Colonic mucosa (tissue), 4 donors: ENCODE measurements at regions not wholly inside any gene's neighbourhood (a gene's known extent, or its start where the extent isn't known, plus 50 kb on each side); places are given as distances from the start of the nearest gene placed in this dataset.

ENCODE experiments used
- DNase-seq: peaks from one replicate; pipeline ENCODE4 v3.0.0-alpha.2; 2020
- H3K27ac ChIP-seq: fragments of 200-600 bp; one replicate; pipeline ENCODE4 v1.8.0; 2021
- H3K27me3 ChIP-seq: fragments of 200-600 bp; one replicate; pipeline ENCODE4 v1.8.0; 2021
- H3K36me3 ChIP-seq: fragments of 200-600 bp; one replicate; pipeline ENCODE4 v1.8.0; 2021
- H3K4me1 ChIP-seq: fragments of 200-600 bp; one replicate; pipeline ENCODE4 v1.8.0; 2021; ENCODE audit warnings: mild to moderate bottlenecking
- H3K4me3 ChIP-seq: fragments of 200-600 bp; one replicate; pipeline ENCODE4 v1.8.0; 2021
- H3K9ac ChIP-seq, 2 donors: one replicate each; pipeline ENCODE4 v1.7.0; 2013; ENCODE audit warnings: control low read depth in 2 of 2, low read depth in 2 of 2, low read length in 2 of 2
- H3K9me3 ChIP-seq: fragments of 200-600 bp; one replicate; pipeline ENCODE4 v1.8.0; 2021
- intact Hi-C: fragments of 100-400 bp; cut with DNase I; formaldehyde crosslinking; loops from one replicate; pipeline ENCODE4 v1.14.1; 2022
- TF ChIP-seq, protein P1 (sequence below): fragments of 200-600 bp; IDR thresholded peaks from one replicate; pipeline ENCODE4 v1.8.0; 2022; ENCODE audit warnings: antibody characterized with exemption, mild to moderate bottlenecking
- donor health status: healthy.
- donor health status: DM: no; HTN: no; CAD: no.
- donor health status: DM: no; HTN: no; CAD: no.

DNA sequence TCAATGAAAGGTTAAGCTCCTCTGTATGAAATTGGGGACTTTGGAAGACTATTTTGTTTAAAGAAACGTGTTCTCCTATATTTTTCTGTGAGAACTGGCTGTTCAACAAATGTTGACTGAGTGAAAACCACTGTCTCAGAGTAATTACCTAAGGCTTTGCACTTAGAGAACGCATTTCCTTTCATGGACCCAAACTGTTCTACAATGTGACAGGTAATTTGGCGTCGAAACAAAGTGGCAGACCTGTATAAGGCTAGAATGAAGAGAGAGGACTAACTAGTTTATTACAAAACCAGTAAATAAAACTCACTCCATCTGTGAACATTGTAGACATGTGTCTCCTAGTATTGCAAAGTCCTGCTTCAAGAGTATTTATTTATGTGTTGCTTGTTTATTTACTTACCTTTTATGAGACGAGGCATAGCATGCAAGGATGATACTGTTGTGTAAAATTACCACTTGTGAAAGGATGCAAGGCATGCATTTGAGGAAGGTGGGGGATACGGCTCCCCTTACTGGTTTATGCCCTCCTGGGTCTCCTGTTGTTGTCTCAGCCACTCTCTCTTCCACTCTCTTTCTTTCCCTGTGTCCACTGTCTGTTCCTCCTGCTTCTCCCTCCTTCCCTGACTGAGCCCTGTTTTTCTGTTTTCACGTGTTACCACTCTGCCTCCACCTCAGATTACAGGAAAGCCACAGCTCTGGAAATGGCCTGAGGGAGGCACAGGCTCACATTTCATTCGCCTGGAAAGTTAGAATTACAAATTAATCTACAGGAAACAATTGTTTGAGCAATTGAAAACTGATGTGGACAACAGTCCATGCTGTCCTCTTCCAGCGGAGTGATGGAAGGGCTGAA, 444.0 kb upstream of the ZNF608 start:
- Histone ChIP-seq H3K27me3 (no peaks in the 10 kb centered on the region), H3K9ac (no peak overlapping the region), H3K36me3 (no peaks in the 10 kb centered on the region), H3K4me1 (no peaks in the 10 kb centered on the region), H3K9me3 (no peaks in the 10 kb centered on the region), H3K27ac (no peak overlapping the region), H3K4me3 (no peak overlapping the region)
- no peak for DNase-seq
- intact Hi-C loops, result no loop called here
- TF ChIP-seq, protein P1, sequence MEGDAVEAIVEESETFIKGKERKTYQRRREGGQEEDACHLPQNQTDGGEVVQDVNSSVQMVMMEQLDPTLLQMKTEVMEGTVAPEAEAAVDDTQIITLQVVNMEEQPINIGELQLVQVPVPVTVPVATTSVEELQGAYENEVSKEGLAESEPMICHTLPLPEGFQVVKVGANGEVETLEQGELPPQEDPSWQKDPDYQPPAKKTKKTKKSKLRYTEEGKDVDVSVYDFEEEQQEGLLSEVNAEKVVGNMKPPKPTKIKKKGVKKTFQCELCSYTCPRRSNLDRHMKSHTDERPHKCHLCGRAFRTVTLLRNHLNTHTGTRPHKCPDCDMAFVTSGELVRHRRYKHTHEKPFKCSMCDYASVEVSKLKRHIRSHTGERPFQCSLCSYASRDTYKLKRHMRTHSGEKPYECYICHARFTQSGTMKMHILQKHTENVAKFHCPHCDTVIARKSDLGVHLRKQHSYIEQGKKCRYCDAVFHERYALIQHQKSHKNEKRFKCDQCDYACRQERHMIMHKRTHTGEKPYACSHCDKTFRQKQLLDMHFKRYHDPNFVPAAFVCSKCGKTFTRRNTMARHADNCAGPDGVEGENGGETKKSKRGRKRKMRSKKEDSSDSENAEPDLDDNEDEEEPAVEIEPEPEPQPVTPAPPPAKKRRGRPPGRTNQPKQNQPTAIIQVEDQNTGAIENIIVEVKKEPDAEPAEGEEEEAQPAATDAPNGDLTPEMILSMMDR, result no peak

DNA sequence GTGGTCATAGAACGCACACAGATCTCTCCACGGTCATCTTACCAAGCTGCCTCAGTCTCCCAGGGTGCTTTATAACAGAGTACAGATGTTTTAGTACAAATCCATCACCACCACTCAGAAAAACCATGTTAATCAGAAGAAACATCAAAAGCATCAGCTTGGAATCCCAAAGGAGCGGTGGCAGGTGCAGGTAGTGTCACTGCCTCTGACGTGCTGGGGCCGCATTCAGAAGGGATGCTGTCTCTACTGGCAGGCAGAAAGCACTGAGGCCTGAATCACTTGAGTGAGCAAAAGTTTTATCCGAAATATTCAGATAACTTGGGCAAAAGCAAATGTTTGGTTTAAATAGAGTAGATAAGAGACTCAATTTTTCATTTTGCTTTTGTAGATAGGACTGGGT, 448.4 kb upstream of the ZNF608 start:
- H3K4me3 ChIP-seq, result no peak overlapping the region
- DNase-seq, result no peak
- intact Hi-C loops, result no loop called here

DNA sequence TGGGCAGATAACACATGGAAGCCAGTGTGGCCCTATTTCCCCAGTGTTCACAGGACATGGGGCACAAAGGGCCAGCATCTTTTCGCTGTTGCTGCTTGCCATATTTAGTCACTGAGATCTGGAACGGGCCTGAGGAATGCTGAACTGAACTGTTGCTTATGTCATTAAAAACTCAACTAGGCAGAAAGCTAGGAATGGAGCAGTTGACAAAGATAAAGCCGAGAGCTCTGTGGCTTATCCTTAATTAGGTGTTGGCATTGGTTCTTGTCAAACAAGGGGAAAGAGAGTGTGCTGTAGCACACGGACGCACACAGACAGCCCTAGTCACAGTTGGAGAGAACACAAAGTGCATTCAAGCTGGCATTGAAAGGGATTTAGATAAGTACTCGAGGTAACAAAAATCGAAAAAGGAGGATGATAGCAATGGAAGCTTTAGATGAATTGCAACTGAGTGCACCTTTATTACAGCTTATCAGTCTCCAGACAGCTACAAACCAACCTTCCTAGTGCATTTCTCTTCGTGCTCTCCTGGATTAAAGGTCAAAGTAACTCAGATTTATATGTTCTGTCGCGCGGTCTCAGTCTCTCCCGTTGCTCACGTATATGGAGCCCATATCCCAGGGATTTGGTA, 450.2 kb upstream of the ZNF608 start:
- no peak overlapping the region for H3K9ac ChIP-seq
- no peak for DNase-seq
- TF ChIP-seq, protein P1, result no peak
- no peak overlapping the region for H3K4me3 ChIP-seq
- no peaks in the 10 kb centered on the region for H3K9me3 ChIP-seq
- no peaks in the 10 kb centered on the region for H3K4me1 ChIP-seq
- H3K36me3 ChIP-seq, result no peaks in the 10 kb centered on the region
- no peak overlapping the region for H3K27ac ChIP-seq
- no peaks in the 10 kb centered on the region for H3K27me3 ChIP-seq
- intact Hi-C loops, result no loop called here

More for the DNA sequence above, 448.4 kb upstream of the ZNF608 start:
- H3K27ac ChIP-seq, result no peak overlapping the region
- no peak overlapping the region for H3K9ac ChIP-seq
- no peaks in the 10 kb centered on the region for H3K9me3 ChIP-seq
- TF ChIP-seq, protein P1, result no peak
- no peaks in the 10 kb centered on the region for H3K27me3 ChIP-seq
- no peaks in the 10 kb centered on the region for H3K36me3 ChIP-seq
- H3K4me1 ChIP-seq, result no peaks in the 10 kb centered on the region

DNA sequence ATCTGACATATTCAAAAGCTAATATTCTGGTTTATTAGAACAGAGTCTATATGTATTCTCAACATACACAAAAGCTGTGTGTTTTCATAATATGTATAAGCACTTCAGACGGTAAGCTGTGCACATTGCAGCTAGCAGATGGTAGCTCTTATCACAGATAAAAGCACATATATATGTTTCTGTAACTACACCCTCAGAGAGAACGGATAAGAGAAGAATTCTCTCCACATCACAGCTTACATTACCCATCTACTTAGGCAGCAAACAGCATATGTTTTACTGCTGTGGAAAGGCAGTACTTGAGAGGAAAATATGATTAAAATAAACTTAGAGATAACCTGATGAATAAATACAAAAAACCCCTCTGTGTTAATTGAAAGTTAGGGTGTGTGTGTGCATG, 450.9 kb upstream of the ZNF608 start:
- TF ChIP-seq, protein P1, result no peak
- Histone ChIP-seq H3K9me3 (no peaks in the 10 kb centered on the region), H3K27ac (no peak overlapping the region), H3K36me3 (no peaks in the 10 kb centered on the region), H3K4me1 (no peaks in the 10 kb centered on the region), H3K27me3 (no peaks in the 10 kb centered on the region), H3K4me3 (no peak overlapping the region), H3K9ac (no peak overlapping the region)
- no peak for DNase-seq
- intact Hi-C loops, result no loop called here

DNA sequence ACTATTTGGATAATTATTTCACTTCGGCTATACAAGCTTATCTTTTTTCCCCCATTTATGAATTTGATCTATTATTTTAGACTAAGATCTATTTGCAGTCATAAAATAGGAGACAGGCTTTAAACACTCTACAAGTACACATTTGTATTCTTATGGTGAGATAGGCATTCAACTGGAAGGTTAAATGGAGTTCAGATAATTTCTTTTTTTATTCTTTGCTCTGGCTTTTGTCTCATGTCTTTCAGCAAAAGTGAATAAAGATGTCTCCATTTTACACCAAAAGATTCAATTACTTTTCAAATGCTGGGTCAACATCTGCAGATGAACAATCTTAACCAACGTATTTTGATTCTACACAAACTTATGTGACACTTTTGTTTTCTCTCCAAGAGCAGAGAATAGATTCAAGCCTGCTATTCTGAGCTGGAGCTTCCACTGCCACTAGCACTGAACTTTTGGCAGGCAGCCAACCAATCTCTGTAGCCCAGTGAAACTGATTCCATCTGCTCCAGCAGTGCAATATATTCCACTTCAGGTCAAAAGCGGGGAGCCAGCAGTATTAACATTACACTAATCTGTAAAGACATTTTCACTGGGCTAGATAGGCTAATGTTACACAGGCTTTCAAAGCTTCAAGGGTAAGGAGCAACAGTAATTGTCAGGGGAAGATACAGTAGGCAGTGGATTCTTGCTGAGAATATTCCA, 452.0 kb upstream of the ZNF608 start:
- no peaks in the 10 kb centered on the region for H3K36me3 ChIP-seq
- H3K9ac ChIP-seq, result no peak overlapping the region
- no peaks in the 10 kb centered on the region for H3K27me3 ChIP-seq
- no peak overlapping the region for H3K27ac ChIP-seq
- no peaks in the 10 kb centered on the region for H3K9me3 ChIP-seq
- H3K4me3 ChIP-seq, result no peak overlapping the region
- intact Hi-C loops, result no loop called here
- DNase-seq, result peak; percentile 75
- TF ChIP-seq, protein P1, result no peak
- H3K4me1 ChIP-seq, result no peaks in the 10 kb centered on the region
